GM18498 (cell line): ENCODE measurements at regions not wholly inside any gene's neighbourhood (a gene's known extent, or its start where the extent isn't known, plus 50 kb on each side); places are given as distances from the start of the nearest gene placed in this dataset.

Experiments
- ATAC-seq: cut with Tn5 transposase; IDR thresholded peaks from one replicate; pipeline ENCODE4 v1.9.1; 2021; ENCODE audit warnings: mild to moderate bottlenecking, moderate library complexity; ENCODE audit not compliant: unreplicated experiment

GRCh38 chr5:9928326-9928725, 298.2 kb upstream of the TAS2R1 start:
- ATAC-seq = no peak

- ATAC-seq = no peak
These were observed 297.4 kb upstream of the TAS2R1 start for GRCh38 chr5:9927521-9927997.

DNA sequence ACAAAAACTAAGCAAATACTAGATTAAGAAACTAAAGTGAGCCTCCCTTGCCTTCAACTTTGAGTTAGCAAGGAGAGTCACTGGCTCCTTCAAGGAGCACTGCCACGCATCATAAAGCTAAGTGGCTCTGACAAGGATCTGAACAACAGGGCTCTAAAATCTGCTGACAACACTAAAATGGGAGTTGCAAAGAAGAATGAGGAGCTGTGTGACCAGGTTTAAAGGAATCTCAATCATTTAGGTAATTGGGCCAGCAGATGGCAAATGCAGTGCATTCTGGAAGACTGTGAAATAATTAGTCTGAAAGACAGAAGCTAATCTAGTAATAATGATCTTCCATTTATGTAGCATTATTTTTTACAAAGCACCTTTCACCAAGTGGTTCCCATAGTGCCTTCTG, 297.0 kb upstream of the TAS2R1 start:
- no peak for ATAC-seq

- ATAC-seq = peak; percentile 69
These were observed 294.5 kb upstream of the TAS2R1 start for GRCh38 chr5:9924614-9925013.

- no peak for ATAC-seq
These were observed 292.6 kb upstream of the TAS2R1 start for GRCh38 chr5:9922719-9923118.

DNA sequence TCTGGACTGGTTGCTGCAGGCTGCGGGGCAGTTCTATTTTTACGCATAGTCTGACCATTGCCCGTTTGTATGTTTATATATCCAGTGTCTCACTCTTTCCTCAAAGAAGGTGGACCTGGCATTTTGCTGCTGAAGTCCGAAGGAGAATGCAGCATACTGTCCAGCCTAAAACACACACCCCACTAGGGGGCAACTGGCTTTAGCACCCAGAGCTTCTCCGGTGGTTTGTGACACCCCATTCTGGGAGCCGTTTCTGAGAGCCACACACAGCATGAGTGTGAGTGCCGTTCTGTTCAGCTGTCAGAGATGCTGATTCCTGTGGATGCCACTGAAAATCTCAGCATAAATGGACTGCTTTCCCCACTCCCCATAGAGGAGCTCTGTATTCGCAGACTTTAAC, 290.5 kb upstream of the TAS2R1 start:
- ATAC-seq = no peak

DNA sequence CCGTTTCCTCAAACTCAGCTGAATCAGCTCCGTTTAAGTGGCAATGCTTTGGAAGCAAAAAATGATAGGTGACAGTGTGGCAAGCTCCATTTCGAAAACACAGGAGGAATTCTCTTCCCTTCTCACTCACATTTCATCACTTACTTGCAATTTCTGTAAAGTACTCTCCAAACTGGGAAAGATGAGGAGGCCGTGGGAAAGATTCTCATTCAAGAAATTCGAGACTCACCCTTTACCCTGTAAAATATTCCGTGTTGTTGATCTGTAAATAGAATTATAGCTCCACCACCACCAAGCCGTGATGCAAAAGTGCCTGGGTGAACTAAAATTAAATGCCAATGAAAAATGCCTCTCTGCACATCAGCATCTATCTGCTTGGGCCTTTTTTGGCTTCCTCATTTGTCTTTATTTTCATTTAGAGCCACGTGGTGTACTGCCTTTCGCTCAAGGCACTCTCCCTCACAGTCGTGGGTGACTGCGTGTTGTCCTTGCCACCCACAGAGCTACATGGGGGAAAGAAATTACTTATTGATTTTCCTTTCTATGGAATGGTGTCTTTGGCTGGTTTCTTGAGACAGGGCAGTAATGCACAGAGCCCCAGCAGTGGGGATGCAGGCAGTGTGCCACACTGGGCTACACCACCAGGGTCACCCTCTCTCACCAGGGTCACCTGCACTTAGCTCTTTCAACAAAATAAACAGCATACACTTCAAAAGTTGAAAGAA, 289.3 kb upstream of the TAS2R1 start:
- ATAC-seq = no peak

GRCh38 chr5:9905661-9906060, 275.5 kb upstream of the TAS2R1 start:
- ATAC-seq = no peak

GRCh38 chr5:9903801-9904200, 273.6 kb upstream of the TAS2R1 start:
- no peak for ATAC-seq

- no peak for ATAC-seq
These were observed 268.2 kb upstream of the TAS2R1 start for GRCh38 chr5:9898319-9898718.

DNA sequence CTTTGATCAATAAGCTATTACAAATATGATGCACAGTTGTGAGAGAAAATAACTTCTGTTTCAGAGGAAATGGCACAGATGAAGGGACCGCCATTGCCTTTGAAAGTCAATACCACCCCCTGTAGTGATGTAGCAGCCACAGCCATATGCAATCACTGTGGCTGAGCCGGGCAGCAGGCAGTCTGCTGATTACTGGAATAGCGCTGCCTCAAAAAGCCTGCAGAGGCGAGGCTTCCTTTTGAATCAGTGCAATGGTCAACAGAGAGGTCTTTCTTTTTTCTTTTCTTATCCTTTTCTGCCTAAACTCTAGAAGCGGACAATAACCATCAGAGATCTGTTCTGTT, 265.1 kb upstream of the TAS2R1 start:
- no peak for ATAC-seq

- ATAC-seq = no peak
These were observed 264.6 kb upstream of the TAS2R1 start for GRCh38 chr5:9894571-9895301.

DNA sequence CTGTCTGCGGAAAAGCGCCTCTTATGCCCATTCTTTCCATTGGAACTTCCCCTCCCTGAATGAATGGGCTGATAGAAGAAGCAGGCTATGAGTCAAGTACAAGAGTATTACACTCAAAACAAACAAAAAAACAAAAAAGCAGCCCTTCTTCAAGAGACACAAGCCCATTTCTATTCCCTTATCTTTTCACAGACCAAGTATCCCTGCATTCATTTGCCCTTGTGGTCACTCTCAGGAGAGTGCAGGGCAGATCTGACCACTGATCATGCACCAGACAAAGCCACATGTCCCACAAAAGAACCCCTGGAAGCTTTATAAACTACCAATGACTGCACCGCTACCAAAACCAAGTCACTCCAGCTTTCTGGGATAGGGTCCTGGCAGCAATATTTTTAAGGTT, 262.5 kb upstream of the TAS2R1 start:
- no peak for ATAC-seq

- ATAC-seq = no peak
These were observed 259.4 kb upstream of the TAS2R1 start for GRCh38 chr5:9889511-9889910.

GRCh38 chr5:9888501-9888901, 258.4 kb upstream of the TAS2R1 start:
- ATAC-seq = no peak

DNA sequence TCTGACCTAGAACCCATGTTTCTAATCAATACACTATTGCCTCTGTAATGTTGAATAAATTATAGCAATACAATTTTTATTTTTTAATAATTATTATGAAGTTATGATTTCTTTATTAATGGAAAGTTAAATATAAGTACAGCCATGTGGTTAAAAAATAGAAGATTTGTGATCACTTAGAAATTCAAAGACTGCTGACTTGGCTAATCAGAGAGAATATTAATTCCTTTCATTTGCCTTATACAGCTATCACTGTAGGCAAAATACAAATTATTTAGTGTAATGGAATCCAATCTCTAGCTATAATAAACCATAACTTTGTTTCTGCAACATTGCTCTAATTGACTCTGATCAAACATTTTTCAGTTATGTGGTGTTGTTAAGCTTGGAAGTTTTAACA, 255.0 kb upstream of the TAS2R1 start:
- no peak for ATAC-seq

DNA sequence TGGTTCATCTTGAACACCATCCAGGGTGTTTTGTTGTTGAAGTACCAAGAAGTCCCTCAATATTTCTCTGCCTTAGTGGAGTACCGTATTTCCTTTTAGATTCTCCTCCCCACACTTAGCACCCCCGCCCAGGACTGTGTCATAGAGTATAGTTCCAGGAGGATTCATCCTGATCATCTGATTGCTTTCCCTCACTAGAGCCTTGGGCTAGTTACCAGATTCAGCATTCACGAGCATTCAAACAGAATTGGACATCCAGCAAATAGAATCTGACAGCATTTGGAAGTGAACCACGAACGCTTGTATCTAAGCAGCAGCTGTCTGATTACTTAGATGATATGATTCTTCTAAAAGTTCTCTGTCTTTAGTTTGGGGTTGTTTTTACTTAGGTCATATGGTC, 248.1 kb upstream of the TAS2R1 start:
- ATAC-seq = no peak

DNA sequence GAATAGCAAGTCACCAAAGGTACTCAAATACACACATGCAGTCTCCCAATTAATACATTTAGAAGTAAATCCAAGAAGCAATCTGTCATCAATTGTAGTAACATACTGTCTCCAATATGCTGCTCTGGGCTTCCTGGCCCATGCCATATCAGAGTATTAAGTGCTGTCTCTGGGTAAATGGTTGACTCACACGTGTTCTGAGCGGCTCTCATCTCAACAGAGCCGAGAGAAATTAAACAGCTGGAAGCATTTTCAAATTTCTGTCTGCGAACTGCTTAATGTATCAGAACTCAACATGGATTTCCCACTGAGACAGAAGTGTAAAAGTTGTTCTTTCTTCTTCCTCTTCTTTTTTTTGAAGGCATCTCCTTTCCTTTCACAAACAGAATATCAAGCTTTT, 247.3 kb upstream of the TAS2R1 start:
- no peak for ATAC-seq

DNA sequence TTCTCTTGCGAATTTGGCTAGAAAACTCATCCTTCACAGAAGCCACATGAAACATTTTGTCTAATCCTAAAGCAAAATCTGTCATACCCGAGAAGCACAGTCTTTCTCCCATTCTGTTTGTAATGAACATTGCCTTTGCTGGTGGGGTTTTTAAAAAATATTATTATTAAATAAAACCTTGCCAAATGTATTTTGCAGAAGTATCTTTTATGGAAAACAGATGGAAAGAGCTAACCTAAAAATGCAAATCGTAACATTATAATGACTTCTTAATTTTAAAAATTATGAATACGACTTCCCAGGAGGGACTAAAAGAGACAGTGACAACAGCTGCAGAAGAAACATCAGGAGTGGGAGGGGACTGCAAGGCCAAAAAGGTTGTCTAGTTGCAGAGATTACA, 246.3 kb upstream of the TAS2R1 start:
- no peak for ATAC-seq

DNA sequence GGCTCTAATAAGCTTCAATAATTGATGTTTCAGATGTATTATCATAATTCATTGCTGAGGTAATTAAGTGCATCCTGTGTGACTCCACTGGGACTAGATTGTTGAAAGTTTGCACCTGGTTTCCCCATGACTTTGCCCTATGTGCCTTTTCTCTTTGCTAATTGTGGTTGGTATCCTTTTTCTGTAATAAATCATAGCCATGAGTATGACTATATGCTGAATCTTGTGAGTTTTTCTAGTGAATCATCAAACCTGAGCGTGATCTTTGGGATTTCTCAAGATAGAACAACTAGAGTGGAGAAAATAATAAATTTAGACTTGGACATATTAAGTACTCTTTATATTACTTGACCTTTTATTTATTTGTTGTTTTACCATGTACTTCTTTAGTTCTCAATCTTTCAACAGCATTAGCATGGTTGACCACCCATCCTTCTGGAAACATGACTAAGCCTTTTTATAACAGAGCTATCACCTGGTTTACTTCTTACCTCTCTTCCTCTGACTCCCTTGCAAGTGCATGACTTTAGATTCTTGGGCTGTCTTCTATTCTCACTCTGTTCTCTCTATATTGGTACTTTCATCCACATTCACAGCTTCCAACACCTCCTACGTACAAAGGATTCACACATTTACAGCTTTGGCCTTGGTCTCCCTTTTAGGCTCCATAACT, 239.6 kb upstream of the TAS2R1 start:
- ATAC-seq = no peak

- no peak for ATAC-seq
These were observed 235.4 kb upstream of the TAS2R1 start for GRCh38 chr5:9865574-9865973.

- ATAC-seq = no peak
These were observed 234.6 kb upstream of the TAS2R1 start for GRCh38 chr5:9864791-9865190.
